ENCODE measurements at regions not wholly inside any gene's neighbourhood (a gene's known extent, or its start where the extent isn't known, plus 50 kb on each side); places are given as distances from the start of the nearest gene placed in this dataset.
"Not testable (repeated sequence)": the region's sequence is repeated elsewhere in the genome, so short reads cannot be mapped to it uniquely, and the experiment has no call there.

DNA sequence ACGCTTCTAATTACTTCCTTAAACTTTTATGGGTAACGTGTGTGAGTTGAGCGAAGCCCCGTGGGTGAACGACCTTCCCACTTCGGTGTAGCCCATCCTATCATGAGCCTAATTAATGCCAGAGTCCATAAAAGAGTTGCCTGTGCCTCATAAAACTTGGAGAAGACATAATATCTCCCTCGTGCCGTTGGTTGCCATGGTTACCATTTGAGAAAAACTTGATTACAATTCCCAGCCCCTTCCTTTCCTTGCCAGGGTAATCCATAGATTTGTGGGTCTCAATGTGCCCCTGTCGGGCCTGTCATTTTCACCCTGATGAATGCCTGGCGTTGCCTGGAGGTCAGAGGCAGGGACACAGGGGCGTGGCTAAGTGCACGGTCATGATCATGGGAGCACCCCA lies 127.1 kb downstream of the GLRX3 start:
- no peak for DNase-seq

DNA sequence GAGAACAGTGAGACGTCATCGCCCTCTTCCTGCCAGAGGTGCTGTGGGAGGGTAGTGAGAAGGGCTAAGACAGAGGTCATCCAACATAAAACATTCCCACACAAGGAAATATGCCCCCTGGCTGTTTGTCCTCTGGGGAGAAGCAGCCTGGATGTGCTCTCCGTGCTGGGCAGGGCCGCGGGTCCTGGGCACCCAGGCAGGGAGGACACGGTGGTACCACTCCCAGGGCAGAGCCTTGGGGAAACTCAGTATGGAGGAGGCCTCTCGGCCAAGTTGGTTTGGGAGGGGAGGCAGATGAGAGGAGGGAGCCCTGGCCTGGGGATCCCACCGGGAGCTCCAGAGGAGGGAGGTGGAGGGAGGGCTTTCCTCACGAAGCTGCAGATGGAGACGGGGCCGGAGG lies 129.4 kb downstream of the GLRX3 start:
- no peak for DNase-seq

DNA sequence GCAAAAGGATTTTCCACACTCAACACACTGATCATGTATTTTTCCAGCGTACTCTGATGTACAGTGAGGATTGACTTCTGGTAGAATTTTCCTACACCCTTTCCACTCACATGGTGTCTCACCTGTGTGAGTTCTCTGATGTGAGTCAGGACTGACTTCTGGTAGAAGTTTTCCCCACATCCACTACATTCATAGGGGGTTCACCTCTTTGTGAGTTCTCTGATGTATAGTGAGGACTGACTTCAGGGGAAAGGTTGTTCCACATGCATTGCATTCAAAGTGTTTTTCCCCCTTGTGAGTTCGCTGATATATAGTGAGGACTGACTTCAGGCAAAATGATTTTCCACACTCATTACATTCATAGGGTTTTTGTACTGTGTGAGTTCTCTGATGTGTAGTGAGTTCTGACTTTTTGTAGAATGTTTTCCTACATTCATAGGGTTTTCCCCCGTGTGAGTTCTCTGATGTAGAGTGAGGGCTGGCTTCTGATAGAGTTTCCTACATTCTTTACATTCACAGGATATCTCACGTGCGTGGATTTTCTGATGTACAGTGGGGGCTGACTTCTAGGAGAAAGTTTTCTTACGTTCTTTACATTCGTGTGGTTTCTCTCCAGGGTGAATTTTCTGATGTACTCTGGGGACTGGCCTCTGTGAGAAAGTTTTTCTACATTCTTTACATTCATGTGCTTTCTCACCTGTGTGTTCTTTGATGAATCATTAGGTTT lies 146.5 kb downstream of the GLRX3 start:
- no peak for DNase-seq

DNA sequence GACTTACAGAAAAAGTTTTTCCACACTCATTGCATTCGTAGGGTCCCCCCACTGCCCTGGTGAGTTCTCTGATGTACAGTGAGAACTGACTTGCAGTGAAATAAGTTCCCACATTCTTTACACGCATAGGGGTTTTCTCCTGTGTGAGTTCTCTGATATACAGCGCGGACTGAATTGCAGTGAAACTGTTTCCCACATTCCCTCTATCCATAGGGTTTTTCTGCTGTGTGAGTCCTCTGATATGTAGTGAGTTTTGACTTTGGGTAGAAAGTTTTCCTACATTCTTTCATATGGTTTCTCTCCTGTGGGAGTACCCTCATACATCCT lies 147.0 kb downstream of the GLRX3 start:
- no peak for DNase-seq

DNA sequence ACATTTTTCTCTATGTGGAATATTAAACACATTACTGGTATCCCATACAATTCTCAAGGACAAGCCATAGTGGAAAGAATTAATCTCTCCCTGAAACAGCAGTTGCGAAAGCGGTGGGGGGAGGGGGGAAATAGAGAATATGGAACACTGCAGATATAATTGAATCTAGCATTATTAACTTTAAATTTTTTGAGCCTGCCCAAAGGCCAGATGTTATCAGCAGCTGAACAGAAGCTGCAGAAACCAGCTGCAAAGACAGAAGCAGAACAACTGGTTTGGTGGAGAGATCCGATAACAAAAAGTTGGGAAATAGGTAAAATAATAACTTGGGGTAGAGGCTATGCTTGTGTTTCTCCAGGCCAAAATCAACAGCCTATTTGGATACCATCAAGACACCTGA lies 159.6 kb downstream of the GLRX3 start:
- not testable (repeated sequence) for DNase-seq

DNA sequence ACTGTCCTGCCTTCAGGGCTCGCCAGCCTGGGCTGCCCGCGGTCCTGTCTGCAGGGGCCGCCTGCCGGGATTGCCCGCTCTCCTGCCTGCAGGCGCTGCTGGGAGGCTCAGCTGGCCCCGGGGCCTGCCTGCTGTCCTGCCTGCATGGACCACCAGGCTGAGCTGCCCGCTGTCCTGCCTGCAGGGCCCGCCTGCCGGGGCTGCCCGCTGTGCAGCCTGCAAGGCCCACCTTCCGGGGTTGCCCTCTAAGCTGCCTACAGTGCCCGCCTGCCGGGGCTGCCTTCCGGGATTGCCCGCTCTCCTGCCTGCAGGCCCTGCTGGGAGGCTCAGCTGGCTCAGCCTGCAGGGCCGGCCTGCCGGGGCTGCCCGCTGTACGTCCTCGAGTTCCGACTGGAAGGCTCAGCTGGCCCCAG lies 164.4 kb downstream of the GLRX3 start:
- DNase-seq: no peak

DNA sequence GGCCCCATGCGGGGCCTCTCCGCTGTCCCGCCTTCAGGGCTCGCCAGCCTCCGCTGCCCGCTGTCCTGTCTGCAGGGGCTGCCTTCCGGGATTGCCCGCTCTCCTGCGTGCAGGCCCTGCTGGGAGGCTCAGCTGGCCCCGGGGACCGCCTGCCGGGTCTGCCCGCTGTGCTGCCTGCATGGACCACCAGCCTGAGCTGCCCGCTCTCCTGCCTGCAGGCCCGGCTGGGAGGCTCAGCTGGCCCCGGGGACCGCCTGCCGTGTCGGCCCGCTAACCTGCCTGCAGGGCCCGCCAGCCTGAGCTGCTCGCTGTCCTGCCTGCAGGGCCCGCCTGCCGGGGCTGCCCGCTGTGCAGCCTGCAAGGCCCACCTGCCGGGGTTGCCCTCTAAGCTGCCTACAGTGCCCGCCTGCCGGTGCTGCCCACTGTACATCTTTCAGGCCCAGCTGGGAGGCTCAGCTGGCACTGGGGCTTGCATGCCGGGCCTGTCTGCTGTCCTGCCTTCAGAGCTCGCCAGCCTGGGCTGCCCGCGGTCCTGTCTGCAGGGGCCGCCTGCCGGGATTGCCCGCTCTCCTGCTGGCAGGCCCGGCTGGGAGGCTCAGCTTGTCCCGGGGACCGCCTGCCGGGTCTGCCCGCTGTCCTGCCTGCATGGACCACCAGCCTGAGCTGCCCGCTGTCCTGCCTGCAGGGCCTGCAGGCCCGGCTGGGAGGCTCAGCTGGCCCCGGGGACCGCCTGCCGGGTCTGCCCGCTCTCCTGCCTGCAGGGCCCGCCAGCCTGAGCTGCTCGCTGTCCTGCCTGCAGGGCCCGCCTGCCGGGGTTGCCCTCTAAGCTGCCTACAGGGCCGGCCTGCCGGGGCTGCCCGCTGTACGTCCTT lies 165.1 kb downstream of the GLRX3 start:
- no peak for DNase-seq

DNA sequence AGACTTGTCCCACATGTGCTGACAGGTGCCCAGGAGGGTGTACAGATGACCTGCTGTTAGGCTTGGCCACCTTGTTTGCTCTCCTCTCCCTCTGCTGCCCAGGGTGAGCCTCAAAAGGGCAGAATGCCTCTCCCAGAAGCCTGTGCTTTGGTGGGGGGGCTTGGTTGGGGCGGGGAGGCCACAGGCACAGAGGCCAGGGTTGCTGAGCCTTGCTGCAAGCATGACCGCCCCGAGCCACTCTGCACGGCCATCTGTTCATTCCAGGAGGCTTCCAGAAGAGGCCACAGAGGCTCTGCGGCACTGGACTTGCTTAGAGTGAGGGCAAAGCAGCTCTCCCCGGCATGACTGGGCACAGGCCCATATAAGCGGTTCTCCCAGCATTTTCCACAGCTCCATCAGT lies 190.8 kb downstream of the GLRX3 start:
- no peak for DNase-seq

DNA sequence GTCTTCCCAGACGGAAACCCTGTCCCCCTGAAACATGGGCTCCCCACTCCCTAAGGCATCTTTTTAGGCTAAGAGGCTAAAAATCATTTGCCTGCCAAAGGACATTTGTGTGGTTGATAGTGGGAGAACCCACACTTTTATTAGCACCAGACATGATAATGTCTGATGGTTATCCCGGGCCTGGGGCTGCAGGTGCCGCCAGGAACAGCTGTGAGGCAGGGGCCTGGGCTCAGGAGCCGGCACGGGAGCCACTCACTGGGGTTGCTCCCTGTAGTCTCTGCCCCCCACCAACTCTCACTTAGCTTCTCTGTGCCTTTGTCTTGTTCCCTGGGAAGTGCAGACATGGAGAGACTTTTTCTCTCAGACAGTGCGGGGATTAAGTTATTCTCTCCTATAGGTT lies 193.6 kb downstream of the GLRX3 start:
- no peak for DNase-seq

DNA sequence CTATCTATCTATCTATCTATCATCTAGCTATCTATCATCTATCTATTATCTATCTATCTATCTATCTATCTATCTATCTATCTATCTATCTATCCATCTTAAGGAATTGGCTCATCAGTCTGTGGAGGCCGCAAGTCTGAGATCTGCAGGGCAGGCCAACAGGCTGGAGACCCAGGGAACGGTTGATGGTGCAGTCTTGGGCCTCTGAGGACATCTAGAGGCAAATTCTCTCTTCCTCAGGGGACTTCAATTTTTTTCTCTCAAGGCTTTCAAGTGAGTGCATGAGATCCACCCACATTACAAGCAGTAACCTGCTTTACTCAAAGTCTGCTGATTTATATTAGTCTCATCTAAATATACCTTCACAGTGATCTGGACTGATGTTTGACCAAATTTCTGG lies 197.0 kb downstream of the GLRX3 start:
- DNase-seq: no peak

DNA sequence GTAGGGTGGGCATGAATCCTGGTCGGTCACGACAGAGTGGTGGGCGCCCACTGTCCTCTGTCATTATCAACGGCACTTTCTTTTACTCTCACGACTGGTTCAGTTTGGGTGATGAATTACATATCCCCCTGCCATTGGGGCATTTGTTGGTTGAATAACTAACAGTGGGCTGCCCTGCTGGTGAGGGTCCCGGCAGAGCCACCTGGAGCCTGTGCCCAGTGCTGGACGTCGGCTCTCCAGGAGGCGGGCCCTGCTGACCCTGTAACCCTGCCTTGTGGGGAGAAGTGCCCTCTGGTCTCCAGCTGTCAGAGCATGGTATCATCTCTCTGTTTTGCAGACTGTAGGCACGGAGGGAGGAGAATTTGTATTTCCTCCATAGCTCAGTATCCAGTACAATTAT lies 199.1 kb downstream of the GLRX3 start:
- no peak for DNase-seq

DNA sequence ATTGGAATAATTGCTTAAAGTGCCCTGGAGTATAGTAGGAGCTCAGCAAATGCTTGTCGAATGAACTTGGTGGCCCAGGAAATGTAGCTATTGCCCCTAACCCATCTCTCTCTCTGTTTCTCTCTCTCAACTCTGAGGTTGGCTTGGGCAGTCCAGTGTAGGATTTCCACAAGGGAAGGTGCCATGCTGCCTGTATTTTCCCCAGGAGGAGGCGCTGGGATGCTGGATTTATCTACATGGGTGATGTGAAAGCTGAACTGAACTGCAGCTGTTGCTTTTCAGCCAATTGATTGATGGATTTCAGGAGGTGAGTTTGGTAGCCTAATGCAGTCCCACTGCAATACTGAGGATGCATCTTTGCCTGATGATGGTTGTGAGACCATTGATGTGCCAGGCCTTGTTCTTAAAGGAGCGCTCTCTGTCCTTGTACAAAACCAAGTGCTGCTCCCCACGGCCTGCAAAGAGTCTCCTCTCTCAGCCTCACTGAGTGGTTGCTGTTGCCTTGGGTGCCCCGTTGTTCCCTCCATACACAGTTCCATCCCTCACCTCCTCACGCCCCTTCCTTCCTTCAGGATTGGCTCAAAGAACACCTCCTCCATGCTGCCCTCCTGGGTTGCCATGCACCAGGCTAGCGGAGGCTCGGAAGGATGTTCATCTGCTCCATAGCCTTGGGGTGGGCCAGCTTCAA lies 200.6 kb downstream of the GLRX3 start:
- DNase-seq: no peak

DNA sequence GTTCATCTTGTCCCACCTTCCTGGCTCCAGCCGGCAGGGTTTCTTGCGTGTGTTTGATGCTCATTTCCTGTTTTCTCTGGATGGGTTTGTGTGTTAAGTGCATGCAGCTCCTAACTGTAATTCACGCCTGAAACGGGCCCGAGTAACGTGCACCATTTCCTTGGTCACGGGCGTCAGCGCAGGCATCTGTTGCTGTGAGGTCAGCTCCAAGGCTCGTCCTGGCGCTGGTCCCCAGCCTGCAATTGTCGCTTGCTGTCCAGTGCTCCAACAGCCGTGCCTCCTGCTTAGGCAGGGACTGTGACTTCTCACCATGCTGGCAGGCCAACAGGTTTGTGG lies 201.1 kb downstream of the GLRX3 start:
- DNase-seq: no peak

DNA sequence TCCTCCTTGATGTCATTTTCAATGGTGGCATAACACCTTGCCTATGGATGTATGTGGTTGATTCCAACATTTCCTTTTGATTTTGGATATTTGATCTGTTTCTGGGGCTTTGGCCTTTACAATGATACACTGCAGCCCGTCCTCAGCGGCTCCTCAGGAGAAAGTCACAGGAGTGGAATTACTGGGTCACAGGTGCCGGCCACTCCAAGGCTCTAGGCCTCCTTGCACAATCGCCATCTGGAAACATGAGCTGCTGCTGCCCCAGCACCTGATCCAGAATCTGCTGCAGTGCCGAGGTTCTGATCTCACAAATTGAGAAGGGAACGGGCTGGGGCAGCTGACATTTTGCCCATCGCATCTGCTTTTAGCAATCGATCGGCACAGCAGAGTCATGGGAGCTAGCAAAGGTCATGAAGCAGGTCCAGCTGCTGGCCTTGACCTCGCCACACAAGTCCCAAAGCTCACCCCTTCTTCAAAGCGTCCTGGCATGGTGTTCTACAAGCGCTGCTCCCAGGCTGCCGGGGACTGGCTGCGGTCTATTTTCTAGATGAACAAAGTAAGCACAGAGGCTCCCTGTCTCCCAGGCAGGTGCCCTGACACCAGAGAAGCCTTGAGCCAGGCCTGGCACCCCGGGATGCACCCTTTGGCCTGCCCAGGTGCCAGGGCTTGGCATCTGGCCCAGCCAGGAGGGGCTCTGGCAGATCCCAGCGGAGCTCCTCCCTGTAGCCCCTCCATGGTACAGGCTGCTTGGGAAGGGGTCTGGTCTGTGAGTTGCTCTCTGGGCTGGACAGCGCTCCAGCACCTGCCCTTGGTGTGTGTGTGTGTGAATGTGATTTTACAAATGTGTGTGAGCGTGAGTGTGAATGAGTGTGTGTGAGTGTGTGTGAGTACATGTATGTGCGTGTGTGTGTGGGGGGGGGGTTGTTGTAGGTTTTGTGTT lies 201.8 kb downstream of the GLRX3 start:
- no peak for DNase-seq

DNA sequence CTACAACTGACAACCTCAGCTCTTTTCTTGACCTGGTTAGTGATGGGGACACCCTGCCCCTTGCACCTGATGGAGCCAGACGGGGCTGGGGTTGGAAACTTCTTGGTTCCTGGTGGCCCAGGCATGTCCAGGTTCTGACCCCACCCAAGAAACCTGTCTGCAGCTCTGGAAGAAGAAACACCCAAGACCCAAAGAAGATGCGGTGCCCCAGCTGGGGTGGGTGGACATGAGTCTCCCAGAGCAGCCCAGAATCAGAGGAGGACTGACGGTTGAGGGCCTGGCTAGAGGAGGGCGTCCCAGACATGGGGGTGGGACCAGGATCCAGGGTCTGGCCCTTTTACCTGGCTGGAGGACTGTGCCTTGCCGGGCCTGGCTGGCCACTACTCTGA lies 202.4 kb downstream of the GLRX3 start:
- no peak for DNase-seq

DNA sequence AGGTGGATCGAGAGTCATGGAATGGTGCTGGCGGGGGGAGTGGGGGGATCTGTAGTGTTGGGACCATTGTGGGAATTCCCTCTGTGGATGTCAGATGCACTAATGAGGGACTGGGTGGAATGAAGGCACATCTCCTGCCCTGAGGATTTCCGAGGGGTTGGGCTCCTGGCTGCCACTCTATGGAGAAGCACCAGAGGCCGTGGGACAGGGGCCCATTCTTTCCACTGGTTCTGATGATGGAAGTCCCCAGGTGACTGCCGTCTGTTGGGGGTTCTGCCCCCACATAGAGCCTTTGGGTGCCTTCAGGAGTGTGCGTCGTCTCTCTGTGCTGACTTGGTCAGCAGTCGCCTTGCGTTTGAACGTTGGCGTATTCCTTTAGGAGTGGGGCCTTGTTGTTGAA lies 202.9 kb downstream of the GLRX3 start:
- DNase-seq: no peak

DNA sequence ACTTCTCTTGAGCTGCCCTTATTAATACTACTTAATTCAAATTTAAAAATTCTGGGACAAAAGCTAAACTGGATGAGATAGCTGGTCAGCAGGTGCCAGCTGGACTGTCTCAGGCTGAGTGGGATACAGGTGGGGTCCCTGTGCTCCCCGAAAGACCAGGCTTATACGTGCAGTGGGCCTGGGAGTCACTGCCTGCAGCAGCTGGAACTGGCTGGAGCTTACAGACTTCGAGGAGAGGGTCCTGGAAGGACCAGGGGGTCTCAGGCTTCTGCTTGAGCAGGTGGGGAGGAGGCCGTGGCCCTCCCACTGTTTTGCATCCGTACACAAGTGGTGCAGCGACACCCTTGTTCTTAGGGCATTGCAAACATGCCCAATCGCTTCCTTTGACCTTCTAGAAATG lies 203.7 kb downstream of the GLRX3 start:
- no peak for DNase-seq

DNA sequence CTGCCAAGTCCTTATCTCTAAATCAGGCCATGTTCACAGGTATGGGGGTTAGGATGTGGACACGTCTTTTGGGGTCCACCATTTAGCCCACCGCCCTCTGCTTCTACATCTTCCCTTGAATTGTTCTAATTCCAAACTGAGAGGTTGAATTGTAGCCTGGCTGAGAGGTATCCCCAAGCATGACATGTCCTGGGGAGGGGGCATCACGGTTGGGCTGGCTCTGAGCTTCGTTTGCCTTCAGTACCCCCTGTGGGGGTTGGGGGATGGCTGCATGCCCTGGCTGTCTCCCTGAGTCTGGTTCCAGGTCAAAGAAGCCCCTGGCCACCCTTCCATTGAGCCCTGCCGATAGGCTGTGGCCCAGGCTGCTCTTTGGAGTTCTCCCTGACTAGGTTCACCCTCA lies 204.6 kb downstream of the GLRX3 start:
- no peak for DNase-seq

DNA sequence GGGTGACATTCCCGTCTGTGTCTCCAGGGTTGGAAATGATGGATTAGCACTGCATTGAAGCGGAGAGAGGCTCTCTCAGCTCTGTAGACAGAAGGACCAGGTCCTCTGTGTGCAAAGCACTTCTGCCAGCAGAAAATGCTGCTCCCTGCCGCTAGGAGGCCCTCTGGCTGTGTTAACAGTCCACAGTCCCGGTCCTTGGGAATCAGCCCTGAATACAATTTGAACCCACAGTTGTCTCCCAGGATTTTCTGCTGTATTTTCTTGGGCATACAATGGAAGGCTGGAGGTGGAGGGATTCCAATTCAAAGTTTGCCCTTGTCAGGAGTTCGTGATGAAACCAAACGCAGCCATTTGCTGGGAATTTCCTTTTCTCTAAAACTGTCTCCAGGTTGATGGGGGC lies 205.2 kb downstream of the GLRX3 start:
- DNase-seq: no peak

DNA sequence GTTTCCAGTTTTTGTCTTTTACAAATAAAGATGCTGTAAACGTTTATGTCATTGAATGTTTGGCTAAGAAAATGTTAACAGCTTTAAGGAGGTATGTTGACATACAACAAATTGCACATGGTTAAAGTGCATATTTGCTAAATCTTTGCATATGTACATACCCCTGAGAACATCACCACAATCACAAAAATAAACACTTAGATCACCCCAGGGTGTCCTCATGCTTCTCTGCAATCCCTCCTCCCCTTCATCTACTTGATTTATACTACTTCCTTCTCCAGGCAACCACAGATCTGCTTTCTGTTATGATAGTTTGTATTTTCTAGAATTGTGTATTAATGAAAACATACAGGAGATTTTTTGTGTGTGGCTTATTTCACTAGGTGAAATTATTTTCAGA lies 209.5 kb downstream of the GLRX3 start:
- DNase-seq: no peak

DNA sequence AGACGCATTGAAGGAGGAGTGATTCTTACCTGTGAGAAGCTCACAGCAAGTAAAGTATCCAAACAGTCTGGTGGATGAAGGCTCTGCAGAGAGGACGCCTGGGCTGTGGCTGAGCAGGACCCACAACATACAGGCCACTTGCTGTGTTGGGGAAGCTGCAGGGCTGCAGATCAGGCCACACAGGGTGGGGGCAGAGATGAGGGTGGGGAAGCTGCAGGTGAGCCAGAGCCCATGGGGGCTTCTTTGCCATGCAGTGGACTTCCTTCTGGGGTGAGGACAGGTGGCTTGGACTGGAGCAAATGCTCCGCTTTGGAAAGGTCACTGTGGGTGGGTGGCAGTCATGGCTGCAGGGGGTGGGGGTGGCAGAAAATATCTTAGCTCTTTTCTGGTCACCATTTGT lies 214.8 kb downstream of the GLRX3 start:
- DNase-seq: no peak

DNA sequence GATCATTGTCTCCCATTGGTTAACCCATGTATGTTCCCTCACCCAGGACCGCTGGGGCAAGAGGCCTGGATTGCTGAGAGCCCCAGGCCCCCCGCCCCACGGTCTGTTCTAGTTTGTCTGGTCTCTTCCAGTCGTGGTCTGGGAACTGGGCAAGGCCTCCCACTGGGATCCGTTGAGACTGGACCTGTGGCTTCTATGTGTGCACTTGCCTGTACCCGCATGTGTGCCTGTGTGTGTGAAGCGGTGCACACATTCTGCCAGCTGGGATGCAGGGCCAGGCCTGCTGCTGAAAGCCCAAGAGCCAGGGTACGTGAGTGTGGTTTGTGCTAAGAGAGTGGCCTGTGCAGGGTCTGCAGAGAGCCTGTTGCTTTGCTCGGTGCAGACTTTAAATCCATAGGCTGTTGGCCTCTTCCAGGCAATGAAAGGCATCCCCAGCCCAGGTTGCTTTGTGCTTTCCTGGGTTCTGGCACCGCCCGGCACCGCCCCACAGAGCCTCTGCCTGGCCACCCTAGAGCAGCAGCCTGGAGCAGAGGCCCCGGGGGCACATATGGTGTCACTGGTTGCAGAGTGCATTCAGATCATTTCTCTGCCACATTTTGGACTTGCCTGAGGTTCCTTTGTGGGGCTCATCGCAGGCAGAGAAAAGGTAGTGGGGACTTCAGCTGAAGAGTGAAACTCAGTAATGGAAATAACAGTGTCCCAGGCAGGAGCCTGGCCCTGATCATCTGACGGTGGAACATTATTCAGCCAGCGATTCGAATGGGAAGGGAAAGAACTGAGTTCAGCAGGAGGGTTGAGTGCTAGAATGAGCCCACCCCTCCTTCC lies 215.5 kb downstream of the GLRX3 start:
- no peak for DNase-seq

All from NCI-H2171 treated with DMSO at 0.1 percent for 48 hours (cell line).